HCT116 (cell line): ENCODE measurements at regions not wholly inside any gene's neighbourhood (a gene's known extent, or its start where the extent isn't known, plus 50 kb on each side); places are given as distances from the start of the nearest gene placed in this dataset.

ENCODE experiments used
- CTCF ChIP-seq, 3 experiments: fragments of 200-600 bp in 1 of 3; sonication (generic) in 1 of 3; IDR thresholded peaks in 2 of 3; conservative IDR thresholded peaks in 1 of 3; 2 replicates each; pipeline ENCODE4 v1.5.1; 2012 to 2017; ENCODE audit warnings: low read depth in 2 of 3, low read length in 2 of 3, antibody characterized with exemption in 1 of 3, borderline replicate concordance in 1 of 3, control low read depth in 1 of 3, mild to moderate bottlenecking in 1 of 3, mixed read lengths in 1 of 3, mixed run types in 1 of 3, moderate library complexity in 1 of 3; ENCODE audit not compliant: insufficient read depth in 1 of 3
- TCF7L2 ChIP-seq: IDR thresholded peaks from 2 replicates; pipeline ENCODE4 v1.7.0; 2011; ENCODE audit warnings: borderline replicate concordance, inconsistent platforms; ENCODE audit not compliant: insufficient read depth, insufficient read length; ENCODE audit errors: extremely low read depth
- ZBTB33 ChIP-seq: IDR thresholded peaks from 2 replicates; pipeline ENCODE4 v1.6.1; 2011; ENCODE audit warnings: mild to moderate bottlenecking, low read length, moderate library complexity; ENCODE audit not compliant: insufficient replicate concordance; ENCODE audit errors: extremely low read depth
- ZNF274 ChIP-seq: fragments of 200-500 bp; sonication (Bioruptor generic); IDR thresholded peaks from 2 replicates; pipeline ENCODE4 v1.6.1; 2014; ENCODE audit warnings: mild to moderate bottlenecking, low read depth, low read length, inconsistent platforms

DNA sequence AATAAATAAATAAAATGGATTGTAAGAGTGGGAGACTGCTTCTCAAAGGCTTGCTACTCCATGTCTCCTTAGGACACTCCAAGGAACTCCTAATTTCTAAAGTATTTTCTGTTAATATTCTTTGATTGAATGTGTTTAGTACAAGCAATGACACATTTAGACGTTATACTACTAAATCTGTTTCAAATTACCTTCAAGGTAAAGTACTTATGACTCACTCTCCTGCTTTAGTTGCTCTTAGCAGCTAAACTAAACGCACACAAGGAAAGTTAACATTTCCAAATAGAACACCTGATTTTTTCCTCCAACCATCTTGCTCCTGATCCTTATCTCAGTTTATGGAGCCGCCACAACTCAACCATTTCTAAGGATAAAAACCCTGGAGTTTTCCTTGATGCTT lies 969.8 kb upstream of the ADGRL4 start:
- TF ChIP-seq ZNF274 (no peak), CTCF (IDR thresholded peaks at IDR 0.05 in 2 of 3, conservative IDR thresholded peaks at IDR 0.05 in 1 of 3; ENCODE audit: borderline replicate concordance in 1 of 3, insufficient read depth in 1 of 3, low read depth in 2 of 3, low read length in 2 of 3) (no peak), ZBTB33 (no peak), TCF7L2 (no peak)
